Duodenal mucosa (tissue), 2 donors: ENCODE measurements at regions not wholly inside any gene's neighbourhood (a gene's known extent, or its start where the extent isn't known, plus 50 kb on each side); places are given as distances from the start of the nearest gene placed in this dataset.

Experiments used
- H3K27ac ChIP-seq: one replicate; pipeline ENCODE4 v1.7.0; 2013; ENCODE audit warnings: low read depth, low read length
- H3K27me3 ChIP-seq, 2 donors: one replicate each; pipeline ENCODE4 v1.7.0; 2013; ENCODE audit warnings: low read length in 2 of 2, control low read depth in 1 of 2; ENCODE audit not compliant: insufficient read depth in 2 of 2, control insufficient read depth in 1 of 2
- H3K36me3 ChIP-seq, 2 donors: one replicate each; pipeline ENCODE4 v1.7.0; 2013; ENCODE audit warnings: low read length in 2 of 2, control low read depth in 1 of 2; ENCODE audit not compliant: insufficient read depth in 2 of 2, control insufficient read depth in 1 of 2
- H3K4me1 ChIP-seq, 2 donors: one replicate each; pipeline ENCODE4 v1.7.0; 2013; ENCODE audit warnings: low read length in 2 of 2, control low read depth in 1 of 2; ENCODE audit not compliant: insufficient read depth in 2 of 2, control insufficient read depth in 1 of 2
- H3K4me3 ChIP-seq, 2 donors: one replicate each; pipeline ENCODE4 v1.7.0; 2013; ENCODE audit warnings: low read length in 2 of 2, low read depth in 1 of 2
- H3K9ac ChIP-seq, 2 donors: one replicate each; pipeline ENCODE4 v1.7.0; 2013; ENCODE audit warnings: low read length in 2 of 2, low read depth in 1 of 2
- H3K9me3 ChIP-seq, 2 donors: one replicate each; pipeline ENCODE4 v1.7.0; 2013; ENCODE audit warnings: low read length in 2 of 2, control low read depth in 1 of 2; ENCODE audit not compliant: control insufficient read depth in 1 of 2

DNA sequence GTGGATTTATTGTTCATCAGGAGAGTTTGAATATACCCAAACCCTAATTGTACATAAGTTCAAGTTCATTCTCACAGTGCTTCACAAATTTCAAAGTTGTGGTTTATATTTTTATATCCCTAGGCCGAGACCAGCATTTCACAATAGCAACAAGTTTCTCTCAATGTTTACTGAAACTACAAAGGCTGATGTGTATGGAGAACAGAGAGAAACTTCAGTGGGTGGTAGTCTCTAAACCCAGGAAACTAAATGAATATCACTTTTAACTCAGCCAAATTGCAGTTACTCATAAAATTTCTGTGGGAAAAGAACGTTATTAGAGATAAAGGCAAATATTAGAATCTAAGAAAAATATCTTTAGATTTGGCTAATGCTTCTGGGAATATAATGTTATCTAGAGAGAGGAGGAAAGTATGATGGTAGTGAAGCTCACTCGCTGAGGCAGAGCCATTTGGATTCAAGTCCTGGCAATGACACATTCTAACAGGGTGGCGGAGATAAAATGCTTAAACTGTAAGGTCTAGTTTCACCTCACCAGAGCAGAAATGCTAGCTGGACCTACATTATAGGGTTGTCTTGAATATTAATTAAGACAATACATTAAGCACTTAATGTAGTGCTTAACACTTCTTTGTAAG, 514.8 kb downstream of the EPHA3 start:
- Histone ChIP-seq H3K9me3 (no peaks in the 10 kb centered on the region), H3K9ac (no peak overlapping the region), H3K36me3 (no peaks in the 10 kb centered on the region), H3K4me3 (no peak overlapping the region), H3K27ac (no peak overlapping the region), H3K4me1 (no peaks in the 10 kb centered on the region), H3K27me3 (no peaks in the 10 kb centered on the region)

DNA sequence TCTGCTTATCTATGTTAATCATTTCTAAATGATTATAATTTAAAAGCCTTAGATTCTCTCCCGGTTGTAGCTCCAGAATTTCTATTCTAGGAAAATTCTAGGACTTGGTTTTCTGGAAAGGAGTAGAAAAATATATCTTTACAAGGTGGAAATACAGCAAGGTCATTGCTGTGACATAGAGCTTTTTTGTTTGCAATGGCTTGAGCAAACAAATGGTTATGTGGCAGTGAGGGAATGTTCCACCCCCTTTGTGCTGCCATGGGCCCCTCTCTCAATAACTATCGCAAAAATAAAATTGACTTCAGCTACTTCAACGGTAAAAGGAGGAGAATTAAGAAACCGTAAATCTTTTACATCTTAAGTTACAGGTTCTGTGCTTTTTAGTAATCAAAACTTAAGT, 517.1 kb downstream of the EPHA3 start:
- Histone ChIP-seq H3K36me3 (no peaks in the 10 kb centered on the region), H3K9me3 (no peaks in the 10 kb centered on the region), H3K9ac (no peak overlapping the region), H3K4me1 (no peaks in the 10 kb centered on the region), H3K27ac (no peak overlapping the region), H3K27me3 (no peaks in the 10 kb centered on the region), H3K4me3 (no peak overlapping the region)

DNA sequence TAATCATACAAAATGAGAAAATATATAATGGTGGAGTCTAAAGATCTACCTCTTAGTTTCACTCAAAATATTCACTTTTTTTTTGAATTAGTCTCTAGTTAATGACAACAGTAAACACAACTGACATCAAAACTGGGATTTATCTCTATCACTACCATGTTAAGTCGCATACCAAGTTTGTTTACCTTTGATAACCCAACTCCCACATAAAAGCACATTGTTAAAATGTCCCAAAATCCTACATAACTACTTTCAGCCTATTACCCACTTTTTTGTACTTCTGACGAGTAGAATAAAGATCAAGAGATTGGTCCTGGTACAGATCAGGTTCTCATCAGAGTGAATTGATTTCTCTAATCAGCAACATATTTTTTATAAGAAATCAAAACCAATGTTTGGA, 518.5 kb downstream of the EPHA3 start:
- no peaks in the 10 kb centered on the region for H3K4me1 ChIP-seq
- H3K4me3 ChIP-seq = no peak overlapping the region
- H3K27ac ChIP-seq = no peak overlapping the region
- H3K9ac ChIP-seq = no peak overlapping the region
- H3K36me3 ChIP-seq = no peaks in the 10 kb centered on the region
- no peaks in the 10 kb centered on the region for H3K9me3 ChIP-seq
- H3K27me3 ChIP-seq = no peaks in the 10 kb centered on the region

DNA sequence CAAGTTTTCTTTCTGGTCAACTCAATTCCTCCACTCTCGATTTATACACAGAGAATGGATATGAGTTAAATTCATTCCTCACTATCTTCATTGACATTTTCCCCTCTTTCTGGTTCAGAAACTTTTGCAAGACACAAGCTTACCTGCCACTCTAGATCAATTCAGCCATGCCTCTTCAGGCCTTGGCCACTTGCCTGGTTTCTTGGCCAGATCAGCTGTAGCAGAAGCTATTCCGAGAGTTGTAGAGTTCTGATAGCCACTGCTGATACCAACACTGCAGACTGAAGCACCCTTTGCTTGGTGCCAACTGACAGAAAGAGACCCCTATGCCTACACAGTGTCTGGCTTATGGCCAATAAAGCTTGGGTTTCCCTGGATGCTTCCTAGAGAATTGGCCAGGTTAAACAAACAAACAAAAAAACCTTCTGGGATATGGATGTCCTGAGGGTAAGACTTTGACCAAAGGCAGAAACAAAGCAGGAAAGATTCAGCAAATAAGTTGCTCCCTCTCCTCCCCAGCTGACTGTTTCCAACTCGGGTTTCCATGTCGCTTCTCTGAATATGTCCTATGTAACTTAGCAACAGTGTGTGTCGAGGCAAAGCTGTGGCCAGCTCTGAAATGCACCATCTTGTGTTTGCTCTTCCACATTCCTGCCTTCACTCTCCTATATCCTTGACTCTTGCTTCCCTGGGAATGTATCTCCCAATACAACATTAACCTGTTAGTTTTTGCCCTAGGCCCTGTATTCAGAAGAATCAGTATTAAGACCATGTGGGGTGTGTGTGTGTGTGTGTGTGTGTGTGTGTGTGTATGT, 521.6 kb downstream of the EPHA3 start:
- no peaks in the 10 kb centered on the region for H3K4me1 ChIP-seq
- H3K4me3 ChIP-seq = no peak overlapping the region
- H3K36me3 ChIP-seq = no peaks in the 10 kb centered on the region
- no peak overlapping the region for H3K27ac ChIP-seq
- no peaks in the 10 kb centered on the region for H3K9me3 ChIP-seq
- no peaks in the 10 kb centered on the region for H3K27me3 ChIP-seq
- H3K9ac ChIP-seq = no peak overlapping the region

DNA sequence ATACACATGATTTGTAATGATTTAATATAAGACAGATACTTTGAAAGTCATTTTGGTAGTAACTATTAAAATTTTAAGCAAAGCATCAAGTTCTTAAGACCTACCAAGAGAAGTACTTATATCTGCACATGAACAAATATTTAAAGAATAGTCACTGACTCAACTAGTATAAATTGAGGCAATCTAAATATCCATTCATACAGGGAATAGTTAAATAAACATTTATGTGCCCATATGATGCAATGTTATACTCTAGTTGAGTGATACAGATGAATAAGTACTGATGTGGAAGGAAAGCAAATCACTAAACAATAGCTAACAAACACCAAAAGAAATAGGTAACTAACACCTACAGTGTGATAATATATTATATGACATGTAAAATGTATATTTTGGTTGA, 527.7 kb downstream of the EPHA3 start:
- H3K27me3 ChIP-seq = no peaks in the 10 kb centered on the region
- no peaks in the 10 kb centered on the region for H3K9me3 ChIP-seq
- H3K36me3 ChIP-seq = no peaks in the 10 kb centered on the region
- no peak overlapping the region for H3K4me3 ChIP-seq
- no peak overlapping the region for H3K27ac ChIP-seq
- no peak overlapping the region for H3K9ac ChIP-seq
- no peaks in the 10 kb centered on the region for H3K4me1 ChIP-seq

DNA sequence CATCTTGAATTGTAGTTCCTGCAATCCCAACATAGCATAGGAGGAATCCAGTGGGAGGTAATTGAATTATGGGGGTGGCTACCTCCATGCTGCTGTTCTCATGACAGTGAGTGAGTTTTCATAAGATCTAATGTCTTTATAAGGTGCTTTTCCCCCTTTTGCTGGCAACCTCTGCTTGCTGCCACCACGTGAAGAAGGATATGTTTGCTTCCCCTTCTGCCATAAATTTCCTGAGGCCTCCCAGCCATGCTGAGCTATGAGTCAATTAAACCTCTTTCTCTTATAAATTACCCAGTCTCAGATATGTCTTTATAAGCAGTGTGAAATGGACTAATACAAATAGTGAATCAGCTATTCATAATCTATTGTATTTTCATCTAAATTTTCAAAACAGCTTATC, 537.3 kb downstream of the EPHA3 start:
- no peaks in the 10 kb centered on the region for H3K4me1 ChIP-seq
- no peaks in the 10 kb centered on the region for H3K27me3 ChIP-seq
- H3K27ac ChIP-seq = no peak overlapping the region
- no peaks in the 10 kb centered on the region for H3K36me3 ChIP-seq
- no peaks in the 10 kb centered on the region for H3K9me3 ChIP-seq
- no peak overlapping the region for H3K4me3 ChIP-seq
- no peak overlapping the region for H3K9ac ChIP-seq

DNA sequence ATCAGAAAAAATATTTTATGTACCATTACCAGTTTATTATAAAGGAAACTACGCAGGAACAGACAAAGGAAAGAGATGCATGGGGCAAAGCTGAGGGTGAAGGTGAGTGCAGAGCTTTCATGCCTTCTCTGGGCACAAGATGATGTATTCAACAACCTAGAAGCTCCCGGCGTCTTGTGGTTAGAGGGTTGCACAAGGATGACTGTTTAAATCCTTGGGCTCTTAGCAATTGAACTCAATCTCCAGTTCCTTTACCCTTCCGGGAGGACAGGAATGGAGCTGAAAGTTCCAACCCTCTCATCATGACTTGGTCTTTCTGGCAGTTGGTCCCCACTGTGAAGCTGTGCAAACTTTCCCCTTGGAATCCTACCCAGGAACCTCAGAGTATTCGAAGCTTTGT, 542.0 kb downstream of the EPHA3 start:
- Histone ChIP-seq H3K27ac (no peak overlapping the region), H3K9me3 (no peaks in the 10 kb centered on the region), H3K36me3 (no peaks in the 10 kb centered on the region), H3K4me1 (no peaks in the 10 kb centered on the region), H3K27me3 (no peaks in the 10 kb centered on the region), H3K9ac (no peak overlapping the region), H3K4me3 (no peak overlapping the region)

DNA sequence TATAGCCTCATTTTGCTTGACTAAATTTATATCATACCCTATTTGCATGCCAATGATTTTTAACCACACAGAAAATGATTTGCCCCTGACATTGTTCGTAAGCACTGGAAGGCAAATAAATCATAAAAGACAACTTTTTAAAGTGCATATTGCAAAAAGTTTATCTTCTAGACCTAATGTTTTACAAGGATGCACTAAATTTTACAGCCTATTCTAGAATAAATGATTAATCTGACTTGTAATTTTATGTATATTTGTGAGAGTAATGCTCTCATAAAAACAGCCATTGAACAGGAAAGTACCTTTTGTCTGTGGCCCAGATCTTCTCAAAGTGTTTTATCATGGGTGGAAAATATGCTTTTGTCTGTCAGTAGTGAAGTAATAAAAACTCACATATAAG, 546.6 kb downstream of the EPHA3 start:
- Histone ChIP-seq H3K9ac (no peak overlapping the region), H3K27me3 (no peaks in the 10 kb centered on the region), H3K4me3 (no peak overlapping the region), H3K36me3 (no peaks in the 10 kb centered on the region), H3K4me1 (no peaks in the 10 kb centered on the region), H3K27ac (no peak overlapping the region), H3K9me3 (no peaks in the 10 kb centered on the region)

DNA sequence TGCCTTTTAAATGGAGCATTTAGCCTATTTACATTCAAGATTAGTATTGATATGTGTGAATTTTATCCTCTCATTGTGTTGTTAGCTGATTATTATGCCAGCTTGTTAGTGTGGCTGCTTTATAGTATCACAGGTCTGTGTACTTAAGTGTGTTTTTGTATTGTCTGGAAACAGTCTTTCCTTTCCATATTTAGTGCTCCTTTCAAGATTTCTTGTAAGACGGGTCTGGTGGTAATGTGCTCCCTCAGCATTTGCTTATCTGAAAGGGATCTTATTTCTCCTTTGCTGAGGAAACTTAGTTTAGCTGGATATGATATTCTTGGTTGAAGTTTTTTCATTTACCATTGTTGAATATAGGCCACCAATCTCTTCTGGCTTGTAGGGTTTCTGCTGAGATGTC, 549.0 kb downstream of the EPHA3 start:
- no peaks in the 10 kb centered on the region for H3K27me3 ChIP-seq
- no peaks in the 10 kb centered on the region for H3K4me1 ChIP-seq
- H3K9ac ChIP-seq = no peak overlapping the region
- H3K36me3 ChIP-seq = no peaks in the 10 kb centered on the region
- no peak overlapping the region for H3K27ac ChIP-seq
- no peaks in the 10 kb centered on the region for H3K9me3 ChIP-seq
- H3K4me3 ChIP-seq = no peak overlapping the region

DNA sequence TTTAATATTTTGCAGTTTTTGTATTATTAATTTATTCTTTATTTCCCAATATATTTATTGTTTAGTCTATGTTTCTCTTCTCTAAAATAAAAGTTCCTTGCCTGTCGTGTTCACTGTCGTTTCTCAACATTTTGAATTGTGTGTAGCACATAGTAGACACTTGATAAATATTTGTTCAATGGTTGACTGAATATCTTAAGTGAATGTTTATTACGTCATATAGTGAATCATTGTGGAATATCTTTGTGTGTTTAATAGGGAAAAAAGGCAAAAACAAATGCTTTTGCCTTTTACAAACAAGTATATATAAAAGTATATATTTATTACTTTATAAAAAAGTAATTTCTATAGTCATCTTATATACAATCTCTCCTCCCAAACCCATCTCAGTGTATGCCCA, 572.3 kb downstream of the EPHA3 start:
- H3K4me3 ChIP-seq = no peak overlapping the region
- no peaks in the 10 kb centered on the region for H3K27me3 ChIP-seq
- no peaks in the 10 kb centered on the region for H3K36me3 ChIP-seq
- no peak overlapping the region for H3K27ac ChIP-seq
- H3K9ac ChIP-seq = no peak overlapping the region
- H3K4me1 ChIP-seq = no peaks in the 10 kb centered on the region
- no peaks in the 10 kb centered on the region for H3K9me3 ChIP-seq
